Nucleus accumbens (tissue), 56 donors: ENCODE measurements at regions not wholly inside any gene's neighbourhood (a gene's known extent, or its start where the extent isn't known, plus 50 kb on each side); places are given as distances from the start of the nearest gene placed in this dataset.

ENCODE experiments used
- DNase-seq, 56 donors: peaks; one replicate each; lab custom pipeline; 2025; lab: John Stamatoyannopoulos, UW

- DNase-seq, result no peak
Observed at GRCh38 chr21:32184485-32184884, 94.4 kb downstream of the MIS18A start.

GRCh38 chr21:32184065-32184464, 94.8 kb downstream of the MIS18A start:
- no peak for DNase-seq

GRCh38 chr21:32183396-32183795, 95.5 kb downstream of the MIS18A start:
- no peak for DNase-seq

GRCh38 chr21:32182449-32182848, 96.4 kb downstream of the MIS18A start:
- DNase-seq, result no peak

GRCh38 chr21:32181457-32181856, 97.4 kb downstream of the MIS18A start:
- DNase-seq, result no peak

- no peak for DNase-seq
Observed at GRCh38 chr21:32174819-32175218, 104.0 kb downstream of the MIS18A start.

GRCh38 chr21:32173121-32173724, 105.6 kb downstream of the MIS18A start:
- DNase-seq, result no peak

- DNase-seq, result no peak
Observed at GRCh38 chr21:32172106-32172505, 106.7 kb downstream of the MIS18A start.

- no peak for DNase-seq
Observed at GRCh38 chr21:32167513-32167912, 111.3 kb downstream of the MIS18A start.

GRCh38 chr21:32163386-32163785, 115.5 kb downstream of the MIS18A start:
- DNase-seq, result no peak

GRCh38 chr21:32162727-32163320, 116.0 kb downstream of the MIS18A start:
- DNase-seq, result no peak

GRCh38 chr21:32155226-32155625, 123.6 kb downstream of the MIS18A start:
- no peak for DNase-seq

- no peak for DNase-seq
Observed at GRCh38 chr21:32147041-32147440, 131.8 kb downstream of the MIS18A start.

GRCh38 chr21:32144851-32145250, 134.0 kb downstream of the MIS18A start:
- DNase-seq, result no peak

- DNase-seq, result no peak
Observed at GRCh38 chr21:32143241-32143939, 135.5 kb downstream of the MIS18A start.

- no peak for DNase-seq
Observed at GRCh38 chr21:32141318-32141633, 137.6 kb downstream of the MIS18A start.

GRCh38 chr21:32140604-32141317, 138.1 kb downstream of the MIS18A start:
- no peak for DNase-seq

GRCh38 chr21:32140151-32140550, 138.7 kb downstream of the MIS18A start:
- DNase-seq, result no peak

GRCh38 chr21:32138658-32139057, 140.2 kb downstream of the MIS18A start:
- peak in 4 of 56 donors; percentile 3 to 20 (median 10) for DNase-seq

- DNase-seq, result no peak
Observed at GRCh38 chr21:32137931-32138330, 140.9 kb downstream of the MIS18A start.

- no peak for DNase-seq
Observed at GRCh38 chr21:32137266-32137665, 141.6 kb downstream of the MIS18A start.

GRCh38 chr21:32136546-32136945, 142.3 kb downstream of the MIS18A start:
- DNase-seq, result peak in 1 of 56 donors; percentile 19
